ENCODE measurements at regions not wholly inside any gene's neighbourhood (a gene's known extent, or its start where the extent isn't known, plus 50 kb on each side); places are given as distances from the start of the nearest gene placed in this dataset.

DNA sequence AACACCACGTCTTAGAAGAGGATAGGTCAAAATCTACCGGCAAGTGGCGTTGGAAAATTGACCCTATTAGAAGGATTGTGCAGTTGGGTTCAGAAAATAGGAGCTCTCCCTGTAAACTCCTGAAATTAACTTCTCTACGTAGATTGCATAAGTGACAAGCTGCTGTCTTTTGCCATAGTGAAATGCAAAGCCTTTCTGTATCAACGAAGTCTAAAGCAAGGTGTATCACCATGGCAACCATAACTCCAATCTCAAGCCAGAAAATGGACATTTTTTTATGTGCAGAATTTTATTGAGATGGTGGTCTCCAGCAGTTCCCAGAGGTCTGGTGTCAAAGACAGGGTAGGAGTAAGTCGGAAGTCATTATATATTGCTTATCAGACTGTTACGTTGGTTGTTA is 367.7 kb upstream of the NOVA1 start:
- CTCF ChIA-PET: no interaction called here

DNA sequence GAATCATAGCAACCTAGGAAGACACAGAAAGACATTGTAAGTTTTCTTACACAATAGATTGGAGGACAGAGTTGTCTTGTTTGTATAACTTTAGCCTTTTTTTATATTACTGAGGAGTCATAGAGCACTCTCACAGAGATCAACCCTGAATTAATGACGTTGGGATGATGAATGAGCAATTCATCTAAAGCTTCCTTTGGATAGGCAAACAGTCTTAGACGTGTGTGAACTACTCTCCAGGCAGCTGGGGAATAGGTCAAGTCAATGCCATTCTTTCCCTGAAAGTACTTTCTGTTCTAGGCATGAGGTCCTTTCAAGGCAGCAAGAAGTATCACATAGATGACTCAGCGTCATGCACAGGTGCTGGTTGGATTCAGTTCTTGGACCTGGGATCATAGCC is 369.1 kb upstream of the NOVA1 start:
- ChIA-PET POLR2A (no interaction called here), CTCF (no interaction called here)
- no TSS peak for BruUV-seq (replicated peaks)
- Mint-ChIP-seq H3K4me1 (ENCODE audit: low read depth, unreplicated experiment) (no peaks in the 10 kb centered on the region), H3K9me3 (ENCODE audit: unreplicated experiment) (no peaks in the 10 kb centered on the region), H3K27me3 (ENCODE audit: insufficient read depth, unreplicated experiment) (peaks cover 2% of the 10 kb centered on the region), H3K27ac (ENCODE audit: unreplicated experiment) (no peak overlapping the region), H3K36me3 (ENCODE audit: insufficient read depth, unreplicated experiment) (no peaks in the 10 kb centered on the region), H3K4me3 (ENCODE audit: unreplicated experiment) (no peak overlapping the region)
- TF ChIP-seq, protein P1, sequence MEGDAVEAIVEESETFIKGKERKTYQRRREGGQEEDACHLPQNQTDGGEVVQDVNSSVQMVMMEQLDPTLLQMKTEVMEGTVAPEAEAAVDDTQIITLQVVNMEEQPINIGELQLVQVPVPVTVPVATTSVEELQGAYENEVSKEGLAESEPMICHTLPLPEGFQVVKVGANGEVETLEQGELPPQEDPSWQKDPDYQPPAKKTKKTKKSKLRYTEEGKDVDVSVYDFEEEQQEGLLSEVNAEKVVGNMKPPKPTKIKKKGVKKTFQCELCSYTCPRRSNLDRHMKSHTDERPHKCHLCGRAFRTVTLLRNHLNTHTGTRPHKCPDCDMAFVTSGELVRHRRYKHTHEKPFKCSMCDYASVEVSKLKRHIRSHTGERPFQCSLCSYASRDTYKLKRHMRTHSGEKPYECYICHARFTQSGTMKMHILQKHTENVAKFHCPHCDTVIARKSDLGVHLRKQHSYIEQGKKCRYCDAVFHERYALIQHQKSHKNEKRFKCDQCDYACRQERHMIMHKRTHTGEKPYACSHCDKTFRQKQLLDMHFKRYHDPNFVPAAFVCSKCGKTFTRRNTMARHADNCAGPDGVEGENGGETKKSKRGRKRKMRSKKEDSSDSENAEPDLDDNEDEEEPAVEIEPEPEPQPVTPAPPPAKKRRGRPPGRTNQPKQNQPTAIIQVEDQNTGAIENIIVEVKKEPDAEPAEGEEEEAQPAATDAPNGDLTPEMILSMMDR (IDR thresholded peaks at IDR 0.05; ENCODE audit: insufficient read depth in 1 of 2, low read depth in 1 of 2, low read length in 1 of 2, severe bottlenecking in 1 of 2, unreplicated experiment in 1 of 2): no peak
- Histone ChIP-seq H3K27me3 (replicated peaks; ENCODE audit: control insufficient read depth, insufficient read depth, low read length) (no peaks in the 10 kb centered on the region; the same call in 1 of the 2 replicates), H3K9me3 (no peaks in the 10 kb centered on the region), H3K4me3 (ENCODE audit: low read depth, low read length) (no peak overlapping the region), H3K36me3 (ENCODE audit: control insufficient read depth, insufficient read depth, low read length) (no peaks in the 10 kb centered on the region), H3K4me1 (no peaks in the 10 kb centered on the region)
- DNase-seq: no peak
- intact Hi-C loops (cut with micrococcal nuclease; ENCODE audit: unreplicated experiment): no loop called here

More for the DNA sequence above, 367.7 kb upstream of the NOVA1 start:
- intact Hi-C loops (cut with micrococcal nuclease; ENCODE audit: unreplicated experiment): no loop called here
- no peak overlapping the region for H3K4me3 Mint-ChIP-seq (ENCODE audit: unreplicated experiment)
- H3K4me1 ChIP-seq: no peaks in the 10 kb centered on the region
- DNase-seq: no peak
- no peaks in the 10 kb centered on the region for H3K36me3 ChIP-seq (ENCODE audit: control insufficient read depth, insufficient read depth, low read length)
- no peak overlapping the region for H3K4me3 ChIP-seq (ENCODE audit: low read depth, low read length)
- POLR2A ChIA-PET: no interaction called here
- no peaks in the 10 kb centered on the region for H3K4me1 Mint-ChIP-seq (ENCODE audit: low read depth, unreplicated experiment)
- H3K27ac Mint-ChIP-seq (ENCODE audit: unreplicated experiment): no peak overlapping the region
- no peaks in the 10 kb centered on the region; the same call in 1 of the 2 replicates for H3K27me3 ChIP-seq (replicated peaks; ENCODE audit: control insufficient read depth, insufficient read depth, low read length)
- no peaks in the 10 kb centered on the region for H3K36me3 Mint-ChIP-seq (ENCODE audit: insufficient read depth, unreplicated experiment)
- no TSS peak for BruUV-seq (replicated peaks)
- no peaks in the 10 kb centered on the region for H3K9me3 Mint-ChIP-seq (ENCODE audit: unreplicated experiment)
- peaks cover 2% of the 10 kb centered on the region for H3K27me3 Mint-ChIP-seq (ENCODE audit: insufficient read depth, unreplicated experiment)
- TF ChIP-seq, protein P1 (IDR thresholded peaks at IDR 0.05; ENCODE audit: insufficient read depth in 1 of 2, low read depth in 1 of 2, low read length in 1 of 2, severe bottlenecking in 1 of 2, unreplicated experiment in 1 of 2): no peak
- no peaks in the 10 kb centered on the region for H3K9me3 ChIP-seq

DNA sequence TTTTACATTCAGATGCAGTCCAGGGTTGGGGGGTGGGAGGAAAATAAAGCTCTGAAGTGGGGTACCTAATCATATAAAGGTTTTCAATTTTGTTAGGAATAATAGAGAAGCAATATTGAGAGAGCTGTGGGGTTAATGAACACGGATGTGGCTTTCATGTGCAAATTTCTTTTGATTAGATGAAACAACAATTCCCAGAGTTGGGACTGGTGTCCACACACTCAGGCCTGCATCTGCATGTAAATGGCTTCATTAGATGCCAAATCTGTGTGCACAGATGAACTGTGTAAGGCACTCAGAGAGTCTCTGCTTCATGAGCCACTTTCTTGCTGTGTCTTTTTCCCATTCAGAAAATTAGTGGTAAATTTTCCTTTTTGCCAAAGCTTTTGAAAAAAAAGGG is 377.1 kb upstream of the NOVA1 start:
- Histone ChIP-seq H3K4me3 (ENCODE audit: low read depth, low read length) (no peak overlapping the region), H3K36me3 (ENCODE audit: control insufficient read depth, insufficient read depth, low read length) (no peaks in the 10 kb centered on the region), H3K9me3 (no peaks in the 10 kb centered on the region), H3K4me1 (no peaks in the 10 kb centered on the region), H3K27me3 (replicated peaks; ENCODE audit: control insufficient read depth, insufficient read depth, low read length) (no peaks in the 10 kb centered on the region)
- no peaks in the 10 kb centered on the region for H3K9me3 Mint-ChIP-seq (ENCODE audit: unreplicated experiment)
- H3K4me1 Mint-ChIP-seq (ENCODE audit: low read depth, unreplicated experiment): no peaks in the 10 kb centered on the region
- ChIA-PET CTCF (no interaction called here), POLR2A (no interaction called here)
- H3K4me3 Mint-ChIP-seq (ENCODE audit: unreplicated experiment): no peak overlapping the region
- H3K27me3 Mint-ChIP-seq (ENCODE audit: insufficient read depth, unreplicated experiment): no peaks in the 10 kb centered on the region
- no TSS peak for BruUV-seq (replicated peaks)
- no peak overlapping the region for H3K27ac Mint-ChIP-seq (ENCODE audit: unreplicated experiment)
- intact Hi-C loops (cut with micrococcal nuclease; ENCODE audit: unreplicated experiment): no loop called here
- no peaks in the 10 kb centered on the region for H3K36me3 Mint-ChIP-seq (ENCODE audit: insufficient read depth, unreplicated experiment)
- no peak for DNase-seq
- TF ChIP-seq, protein P1 (IDR thresholded peaks at IDR 0.05; ENCODE audit: insufficient read depth in 1 of 2, low read depth in 1 of 2, low read length in 1 of 2, severe bottlenecking in 1 of 2, unreplicated experiment in 1 of 2): no peak

Measured in Caco-2 (cell line).